Natural killer cell treated with Interleukin-12 subunit alpha and Interleukin-12 subunit beta and Interleukin-15 and Interleukin-18, amount 100 ng/mL, for 72 hours (primary cell): ENCODE measurements at regions not wholly inside any gene's neighbourhood (a gene's known extent, or its start where the extent isn't known, plus 50 kb on each side); places are given as distances from the start of the nearest gene placed in this dataset.

ENCODE experiments used
- ATAC-seq, 2 donors: fragments of 150-1000 bp; cut with Tn5 transposase in 1 of 2; sonication (Bioruptor Pico), chemical (Tn5 transposase) in 1 of 2; 2 replicates each; pipeline ENCODE4 v1.10.0; 2021
- DNase-seq: peaks from one replicate; pipeline ENCODE4 v3.0.0; 2022; ENCODE audit warnings: low spot score
- H3K27ac Mint-ChIP-seq, 2 donors: 1 replicate in 1 of 2; 2 replicates in 1 of 2; pipeline ENCODE4 v1.8.0; 2022; ENCODE audit warnings: mixed read lengths in 2 of 2, mild to moderate bottlenecking in 1 of 2, moderate library complexity in 1 of 2
- H3K27me3 Mint-ChIP-seq, 2 donors: 1 replicate in 1 of 2; 2 replicates in 1 of 2; pipeline ENCODE4 v1.8.0; 2022; ENCODE audit warnings: mixed read lengths in 2 of 2
- H3K36me3 Mint-ChIP-seq: one replicate; pipeline ENCODE4 v1.8.0; 2022; ENCODE audit warnings: mixed read lengths
- H3K4me1 Mint-ChIP-seq, 2 donors: 1 replicate in 1 of 2; 2 replicates in 1 of 2; pipeline ENCODE4 v1.8.0; 2022; ENCODE audit warnings: low read depth in 2 of 2, mixed read lengths in 2 of 2, mild to moderate bottlenecking in 1 of 2
- H3K4me3 Mint-ChIP-seq: one replicate; pipeline ENCODE4 v1.8.0; 2022; ENCODE audit warnings: mixed read lengths
- H3K9me3 Mint-ChIP-seq: 2 replicates; pipeline ENCODE4 v1.8.0; 2022; ENCODE audit warnings: mixed read lengths

DNA sequence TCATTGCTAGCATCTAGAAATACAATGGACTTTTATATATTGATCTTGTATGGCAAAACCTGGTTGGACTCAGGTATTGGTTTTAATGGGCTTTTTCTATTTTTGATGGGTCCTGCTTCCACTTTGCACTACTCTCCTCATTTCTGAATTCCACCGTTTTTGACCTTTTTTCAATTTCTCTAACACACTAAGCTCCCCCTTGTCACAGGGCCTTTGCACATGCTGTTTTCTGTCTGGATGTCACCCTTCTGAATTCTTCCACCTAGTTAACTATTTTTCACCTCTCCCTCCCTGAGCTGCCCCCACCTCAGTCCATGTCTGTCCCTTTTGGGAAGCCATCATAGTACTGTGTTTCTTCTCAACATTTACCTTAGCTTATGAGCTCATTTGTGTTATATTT is 112.7 kb upstream of the FRMD6 start:
- DNase-seq = no peak
- Mint-ChIP-seq H3K27ac (no peak overlapping the region), H3K36me3 (no peaks in the 10 kb centered on the region), H3K4me3 (no peak overlapping the region), H3K4me1 (peaks cover 0 to 4% of the 10 kb centered on the region in 2 donors), H3K9me3 (no peaks in the 10 kb centered on the region), H3K27me3 (peaks cover 26 to 36% of the 10 kb centered on the region in 2 donors)
- no peak for ATAC-seq

DNA sequence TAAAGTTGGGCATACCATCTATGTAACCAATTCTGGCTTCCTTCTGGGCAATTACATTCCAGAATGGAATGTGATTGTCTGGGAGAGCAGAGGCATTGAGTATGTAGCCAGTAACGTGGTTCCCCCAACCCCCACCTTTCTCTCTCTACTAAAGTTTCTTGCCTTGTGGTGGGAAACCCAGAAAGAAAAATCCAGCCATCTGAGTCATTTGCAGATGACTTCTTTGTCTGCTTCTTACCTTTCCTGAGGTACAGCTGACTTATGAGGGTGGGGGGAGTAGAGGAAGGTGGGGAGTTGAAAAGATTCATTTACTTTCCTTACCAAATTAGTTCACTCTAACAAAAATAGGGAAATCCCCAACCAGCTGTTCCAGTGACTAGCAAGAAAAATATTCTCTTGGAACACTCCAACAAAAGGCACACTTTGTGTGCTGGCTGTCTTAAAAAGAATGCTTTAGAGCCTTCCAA is 112.1 kb upstream of the FRMD6 start:
- Mint-ChIP-seq H3K4me1 (peaks cover 0 to 2% of the 10 kb centered on the region in 2 donors), H3K36me3 (no peaks in the 10 kb centered on the region)

DNA sequence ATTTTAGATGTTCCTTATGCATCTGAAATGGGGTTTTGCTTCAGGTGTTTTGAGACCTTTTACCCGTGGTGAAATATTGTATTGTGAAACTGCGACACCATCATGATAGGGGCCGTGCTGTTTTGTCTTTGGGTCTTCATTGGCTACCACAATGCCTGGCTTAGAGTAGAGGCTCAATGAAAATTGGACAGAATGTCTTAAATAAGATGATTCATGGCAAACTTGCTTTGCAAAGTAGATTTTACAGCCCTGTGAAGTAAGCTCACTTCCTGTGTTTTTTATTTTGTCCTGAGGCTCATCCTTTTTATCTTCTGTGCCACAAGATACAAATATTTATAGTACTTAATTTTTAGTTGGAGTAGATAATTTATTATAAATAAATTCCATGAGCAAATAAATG is 111.3 kb upstream of the FRMD6 start:
- H3K9me3 Mint-ChIP-seq = no peaks in the 10 kb centered on the region
- DNase-seq = no peak
- peaks cover 29 to 40% of the 10 kb centered on the region in 2 donors for H3K27me3 Mint-ChIP-seq
- H3K27ac Mint-ChIP-seq = no peak overlapping the region
- no peak for ATAC-seq
- no peaks in the 10 kb centered on the region for H3K36me3 Mint-ChIP-seq
- H3K4me3 Mint-ChIP-seq = no peak overlapping the region
- no peaks in the 10 kb centered on the region for H3K4me1 Mint-ChIP-seq

More for the DNA sequence above, 112.1 kb upstream of the FRMD6 start:
- Mint-ChIP-seq H3K27me3 (peaks cover 26 to 36% of the 10 kb centered on the region in 2 donors), H3K4me3 (no peak overlapping the region), H3K9me3 (no peaks in the 10 kb centered on the region), H3K27ac (no peak overlapping the region)
- DNase-seq (no peak), ATAC-seq (no peak)

DNA sequence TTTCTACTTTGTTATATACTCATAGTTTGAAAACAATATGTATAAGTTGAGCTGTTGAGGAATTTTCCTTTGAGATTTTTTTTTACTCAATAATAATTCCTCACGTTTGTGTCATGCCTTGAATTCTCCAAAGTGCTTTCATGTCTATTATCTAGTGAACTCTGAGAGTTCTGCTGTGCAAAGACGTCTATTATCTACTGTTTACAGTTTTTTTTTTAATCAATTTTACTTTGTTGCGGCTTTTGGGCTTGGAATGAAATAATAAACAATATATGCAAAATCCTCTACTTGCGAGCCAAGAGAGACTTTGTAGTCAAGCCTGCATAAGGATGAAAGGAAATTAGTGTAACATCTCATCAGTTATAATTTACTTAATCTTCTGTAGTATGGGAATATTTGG is 107.2 kb upstream of the FRMD6 start:
- H3K36me3 Mint-ChIP-seq = no peaks in the 10 kb centered on the region

DNA sequence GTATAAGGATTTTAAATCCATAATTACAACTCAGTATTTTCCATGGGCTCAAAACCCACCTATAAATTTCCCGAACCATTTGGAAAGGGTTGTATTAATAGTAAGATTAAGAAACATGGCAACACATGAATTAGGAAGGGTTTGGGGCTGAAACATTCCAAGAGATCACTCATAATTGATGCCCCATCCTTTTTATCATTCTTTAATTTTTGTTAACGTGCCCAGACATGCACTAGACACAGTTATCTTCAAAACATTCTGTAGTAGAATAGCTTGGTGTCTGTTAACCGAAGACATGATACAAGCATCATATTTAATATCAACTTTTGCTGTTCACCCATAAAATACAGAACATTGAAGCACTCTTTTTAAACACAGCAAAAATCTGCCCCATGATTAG is 106.8 kb upstream of the FRMD6 start:
- ATAC-seq (no peak), DNase-seq (no peak)
- no peaks in the 10 kb centered on the region for H3K9me3 Mint-ChIP-seq
- no peaks in the 10 kb centered on the region for H3K36me3 Mint-ChIP-seq
- no peaks in the 10 kb centered on the region for H3K4me1 Mint-ChIP-seq
- H3K27me3 Mint-ChIP-seq = peaks cover 30 to 42% of the 10 kb centered on the region in 2 donors
- H3K4me3 Mint-ChIP-seq = no peak overlapping the region
- no peak overlapping the region for H3K27ac Mint-ChIP-seq

More for the DNA sequence above, 107.2 kb upstream of the FRMD6 start:
- peaks cover 30 to 42% of the 10 kb centered on the region in 2 donors for H3K27me3 Mint-ChIP-seq
- H3K9me3 Mint-ChIP-seq = no peaks in the 10 kb centered on the region
- ATAC-seq (no peak), DNase-seq (no peak)
- no peak overlapping the region for H3K27ac Mint-ChIP-seq
- H3K4me1 Mint-ChIP-seq = no peaks in the 10 kb centered on the region
- H3K4me3 Mint-ChIP-seq = no peak overlapping the region

DNA sequence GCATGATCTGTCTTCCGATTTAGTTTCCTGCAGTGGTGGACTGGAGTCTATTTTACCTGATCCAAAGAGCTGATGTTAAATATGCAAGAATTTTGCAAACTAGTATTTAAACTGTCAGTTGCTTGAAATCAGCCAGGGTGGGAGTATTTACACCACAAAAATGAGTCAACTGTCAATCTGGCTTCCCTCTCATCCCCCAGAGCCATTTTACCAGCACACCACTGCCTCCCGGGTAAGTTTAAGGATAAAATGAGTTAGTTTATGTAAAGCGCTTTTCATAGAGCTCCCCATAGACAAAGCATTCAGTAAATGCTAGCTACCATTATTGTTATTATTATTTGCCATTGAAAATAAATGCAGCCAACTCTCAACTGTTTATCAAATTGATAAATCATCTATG is 106.3 kb upstream of the FRMD6 start:
- Mint-ChIP-seq H3K4me3 (no peak overlapping the region), H3K9me3 (no peaks in the 10 kb centered on the region), H3K27ac (no peak overlapping the region), H3K27me3 (peaks cover 30 to 42% of the 10 kb centered on the region in 2 donors), H3K36me3 (no peaks in the 10 kb centered on the region), H3K4me1 (no peaks in the 10 kb centered on the region)
- ATAC-seq (no peak), DNase-seq (no peak)

DNA sequence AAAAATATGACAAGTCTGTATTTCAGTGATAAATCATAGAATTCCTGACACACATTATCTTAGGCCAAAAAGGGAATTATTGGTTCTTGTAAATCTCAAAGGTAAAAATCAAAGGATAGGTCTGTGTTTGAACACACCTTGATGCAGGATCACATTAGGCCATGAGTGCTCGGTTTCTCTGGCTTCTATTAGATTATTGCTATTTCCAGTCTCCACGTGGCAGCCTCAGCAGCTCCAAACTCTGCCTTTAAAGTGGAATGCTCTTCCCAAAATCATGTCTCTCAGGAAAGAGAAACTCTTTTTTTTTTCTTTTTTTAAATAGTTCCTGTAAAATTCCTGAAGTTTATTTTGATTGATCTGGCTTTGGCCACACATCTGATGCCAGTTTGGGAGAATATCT is 105.6 kb upstream of the FRMD6 start:
- ATAC-seq = no peak
- no peaks in the 10 kb centered on the region for H3K4me1 Mint-ChIP-seq
- H3K27ac Mint-ChIP-seq = no peak overlapping the region
- H3K4me3 Mint-ChIP-seq = no peak overlapping the region
- H3K27me3 Mint-ChIP-seq = peaks cover 33 to 49% of the 10 kb centered on the region in 2 donors
- no peaks in the 10 kb centered on the region for H3K36me3 Mint-ChIP-seq
- no peak for DNase-seq
- H3K9me3 Mint-ChIP-seq = no peaks in the 10 kb centered on the region

DNA sequence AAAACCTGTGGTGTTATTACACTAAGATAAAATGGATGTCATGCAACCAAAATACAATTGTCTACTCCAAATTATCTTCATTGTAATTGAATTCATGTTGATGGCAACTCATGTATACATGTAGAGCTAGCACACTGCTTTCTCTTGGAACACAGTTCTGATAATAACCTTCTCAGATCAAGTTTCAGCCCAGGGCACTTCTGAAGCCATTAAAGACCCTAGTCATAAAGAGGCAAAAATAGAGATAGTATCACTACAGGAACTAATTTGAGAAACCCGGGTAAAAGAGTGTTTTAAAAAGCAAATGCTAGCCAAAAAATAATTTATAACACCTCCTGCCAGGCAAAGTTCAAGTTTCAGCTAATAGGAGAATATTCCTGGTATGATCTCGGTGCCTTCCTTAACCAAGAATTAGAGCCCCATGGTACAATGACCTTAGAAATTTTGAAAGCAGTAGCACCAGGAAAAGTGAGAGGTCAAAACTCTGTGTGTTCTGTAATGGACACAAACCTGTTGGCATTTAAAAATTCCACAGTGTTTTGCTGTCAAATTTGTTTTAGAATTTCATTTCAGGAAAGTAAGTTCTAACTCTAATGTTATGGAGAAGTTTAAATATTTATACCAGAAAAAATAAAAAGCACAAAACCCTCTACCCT is 105.0 kb upstream of the FRMD6 start:
- no peak for DNase-seq
- no peaks in the 10 kb centered on the region for H3K4me1 Mint-ChIP-seq
- no peak overlapping the region for H3K27ac Mint-ChIP-seq
- ATAC-seq = no peak
- H3K9me3 Mint-ChIP-seq = no peaks in the 10 kb centered on the region
- peaks cover 29 to 43% of the 10 kb centered on the region in 2 donors for H3K27me3 Mint-ChIP-seq
- H3K4me3 Mint-ChIP-seq = no peak overlapping the region
- H3K36me3 Mint-ChIP-seq = no peaks in the 10 kb centered on the region

DNA sequence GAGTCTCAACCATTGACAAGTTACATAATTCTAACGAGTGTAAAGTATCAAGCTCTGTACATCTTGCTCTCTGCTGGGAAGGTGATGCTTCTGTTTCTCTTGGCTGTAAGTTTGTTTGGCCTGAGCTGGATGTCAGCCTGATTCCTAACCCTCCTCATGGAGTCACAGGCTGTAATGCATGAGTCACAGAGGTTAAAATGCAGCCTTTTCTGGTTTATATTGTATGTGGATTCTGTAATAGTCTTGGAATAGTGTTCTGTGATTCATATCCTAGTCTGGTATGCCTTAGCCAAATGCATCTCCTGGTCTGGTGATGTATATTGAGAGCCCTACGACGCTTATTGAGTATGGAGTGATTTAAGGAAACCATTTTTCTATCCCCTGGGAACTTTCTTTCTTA is 104.5 kb upstream of the FRMD6 start:
- Mint-ChIP-seq H3K27ac (no peak overlapping the region), H3K9me3 (no peaks in the 10 kb centered on the region), H3K4me1 (no peaks in the 10 kb centered on the region), H3K27me3 (peaks cover 28 to 40% of the 10 kb centered on the region in 2 donors), H3K4me3 (no peak overlapping the region), H3K36me3 (no peaks in the 10 kb centered on the region)
- DNase-seq (no peak), ATAC-seq (no peak)

DNA sequence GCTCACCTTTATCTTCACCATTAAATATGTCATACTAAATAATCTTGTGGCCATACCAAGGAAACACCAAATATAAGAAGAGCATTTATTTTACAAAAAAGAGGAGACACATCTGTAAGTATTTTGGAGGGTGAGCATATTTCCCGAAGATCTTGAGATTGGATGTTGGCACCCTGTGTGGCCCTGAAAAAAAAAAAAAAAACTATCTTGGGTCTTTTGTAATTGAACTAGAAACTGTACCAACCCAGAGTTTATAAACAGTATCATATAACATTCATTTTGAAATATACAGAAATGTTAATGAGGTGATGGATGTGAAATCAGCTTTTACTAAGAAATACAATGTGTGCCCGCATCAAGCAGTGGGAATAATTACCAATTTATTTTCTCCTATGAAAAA is 104.0 kb upstream of the FRMD6 start:
- Mint-ChIP-seq H3K4me1 (no peaks in the 10 kb centered on the region), H3K9me3 (no peaks in the 10 kb centered on the region), H3K27ac (no peak overlapping the region), H3K4me3 (no peak overlapping the region), H3K27me3 (peaks cover 23 to 38% of the 10 kb centered on the region in 2 donors), H3K36me3 (no peaks in the 10 kb centered on the region)
- ATAC-seq = no peak
- DNase-seq = no peak

DNA sequence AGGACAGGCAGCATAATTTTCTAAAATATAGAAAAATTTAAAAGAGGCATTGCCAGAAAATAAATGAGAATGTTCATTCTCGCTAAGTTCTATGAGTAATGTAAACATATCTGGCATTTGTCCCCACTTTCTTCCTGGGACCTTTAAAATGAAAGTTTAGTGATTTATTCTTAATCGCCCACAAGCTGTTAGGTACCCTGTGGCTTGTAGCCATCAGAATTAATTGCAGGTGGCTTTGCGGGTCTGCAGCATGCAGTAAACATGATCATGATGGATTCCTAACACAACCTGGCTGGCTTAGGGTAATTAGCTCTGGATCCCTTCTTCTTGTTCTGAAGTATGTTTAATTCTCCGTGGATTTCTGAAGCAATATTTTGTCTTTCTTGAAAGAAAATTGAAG is 103.5 kb upstream of the FRMD6 start:
- Mint-ChIP-seq H3K4me3 (no peak overlapping the region), H3K27ac (no peak overlapping the region), H3K4me1 (no peaks in the 10 kb centered on the region), H3K9me3 (no peaks in the 10 kb centered on the region), H3K27me3 (peaks cover 22 to 41% of the 10 kb centered on the region in 2 donors), H3K36me3 (no peaks in the 10 kb centered on the region)
- no peak for DNase-seq
- ATAC-seq = no peak

DNA sequence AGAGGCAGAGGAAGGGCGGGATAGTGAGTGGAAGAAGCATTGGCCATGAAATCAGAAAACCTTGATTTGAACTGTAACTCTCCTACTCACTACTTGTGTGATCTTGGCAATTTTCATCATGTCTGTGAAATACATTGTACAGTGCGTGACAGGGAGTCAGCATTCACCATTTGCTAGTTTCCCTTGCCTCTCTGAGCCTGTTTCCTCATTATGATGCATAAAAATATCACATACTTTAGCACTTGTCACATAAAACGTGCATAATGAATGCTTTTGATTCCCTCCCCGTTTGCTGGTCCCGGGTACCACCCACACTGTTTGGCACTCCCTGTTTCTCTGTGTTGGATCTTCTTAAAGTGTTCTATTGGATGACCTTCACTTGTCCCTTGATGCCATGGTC is 101.1 kb upstream of the FRMD6 start:
- Mint-ChIP-seq H3K9me3 (no peaks in the 10 kb centered on the region), H3K27me3 (peaks cover 13 to 43% of the 10 kb centered on the region in 2 donors), H3K4me3 (no peak overlapping the region), H3K36me3 (no peaks in the 10 kb centered on the region), H3K4me1 (no peaks in the 10 kb centered on the region), H3K27ac (no peak overlapping the region)
- no peak for DNase-seq
- ATAC-seq = no peak

DNA sequence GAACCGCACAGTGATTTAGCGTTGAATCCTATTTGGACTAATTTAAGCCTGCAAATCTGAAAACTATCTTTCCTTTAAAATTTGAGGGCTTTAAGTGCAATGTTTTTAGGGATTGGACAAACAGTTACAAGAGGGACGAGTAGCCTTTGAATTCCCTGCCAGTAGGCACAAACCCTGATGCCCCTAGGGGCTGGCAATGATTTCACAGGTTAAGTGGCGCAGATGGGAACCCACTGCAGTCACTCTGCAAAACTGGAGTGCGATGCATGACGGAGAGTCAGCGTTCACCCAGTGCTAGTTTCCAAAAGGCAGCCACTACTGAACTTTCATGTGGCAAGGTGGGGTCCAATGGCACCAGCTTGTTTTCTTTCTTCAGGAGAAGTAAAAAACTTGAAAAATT is 99.4 kb upstream of the FRMD6 start:
- Mint-ChIP-seq H3K27me3 (peaks cover 15 to 49% of the 10 kb centered on the region in 2 donors), H3K4me1 (no peaks in the 10 kb centered on the region), H3K4me3 (no peak overlapping the region), H3K27ac (no peak overlapping the region), H3K36me3 (no peaks in the 10 kb centered on the region), H3K9me3 (no peaks in the 10 kb centered on the region)
- ATAC-seq (no peak), DNase-seq (no peak)

DNA sequence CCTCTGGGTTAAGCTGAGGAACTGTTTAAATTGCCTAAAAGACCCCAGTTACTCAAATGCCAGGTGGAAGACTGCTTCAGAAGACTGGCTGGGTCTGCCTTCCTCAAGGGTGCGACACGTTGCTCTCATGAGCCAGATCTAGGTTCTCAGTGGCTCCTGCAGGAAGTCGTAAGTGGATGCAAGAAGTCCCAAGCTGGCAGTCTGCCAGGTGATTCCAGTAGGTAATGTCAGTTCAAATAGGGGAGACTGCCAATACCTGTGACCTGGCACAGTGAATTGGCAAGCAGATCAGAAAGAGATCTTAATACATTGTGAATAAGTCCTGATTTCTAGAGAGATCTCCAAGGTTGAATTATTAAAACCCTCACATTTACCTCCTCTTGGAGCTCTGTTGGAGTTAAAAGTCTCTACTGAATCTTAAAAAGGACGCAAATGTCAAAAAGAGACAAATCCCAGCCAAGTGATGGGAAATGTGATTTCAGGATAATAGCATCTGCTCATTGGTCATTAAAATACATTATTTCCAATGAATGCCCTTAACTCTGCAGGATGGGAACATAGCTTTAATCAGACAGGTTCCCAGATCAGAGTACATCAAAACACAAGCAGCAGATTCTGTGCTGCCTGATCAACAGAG is 98.8 kb upstream of the FRMD6 start:
- DNase-seq = no peak
- H3K27ac Mint-ChIP-seq = no peak overlapping the region
- H3K27me3 Mint-ChIP-seq = peaks cover 12 to 46% of the 10 kb centered on the region in 2 donors
- no peak for ATAC-seq
- no peaks in the 10 kb centered on the region for H3K9me3 Mint-ChIP-seq
- no peak overlapping the region for H3K4me3 Mint-ChIP-seq
- H3K4me1 Mint-ChIP-seq = no peaks in the 10 kb centered on the region
- no peaks in the 10 kb centered on the region for H3K36me3 Mint-ChIP-seq
